MCF 10A (cell line): ENCODE measurements at regions not wholly inside any gene's neighbourhood (a gene's known extent, or its start where the extent isn't known, plus 50 kb on each side); places are given as distances from the start of the nearest gene placed in this dataset.

Source experiments
- BruUV-seq: library from RNA; stranded (reverse); fragments of 400-500 nt; replicated peaks from 2 replicates; lab custom pipeline; 2021; lab: Mats Ljungman, UMichigan
- CTCF ChIA-PET: fragments of 300-600 bp; sonication (Branson Sonifier 250); formaldehyde crosslinking; extraction: SDS; loops from one replicate; lab custom pipeline; 2021; ENCODE audit warnings: antibody characterized with exemption, inconsistent platforms; lab: Yijun Ruan, JAX
- POLR2A ChIA-PET: fragments of 300-600, 350-650 bp; sonication (Branson Sonifier 250); formaldehyde crosslinking; extraction: SDS; loops from one replicate; lab custom pipeline; 2020; ENCODE audit warnings: antibody characterized with exemption, inconsistent platforms; lab: Yijun Ruan, JAX
- DNase-seq: peaks from one replicate; pipeline ENCODE4 v3.0.0-alpha.2; 2018; ENCODE audit not compliant: unreplicated experiment
- H3K27ac Mint-ChIP-seq: one replicate; pipeline ENCODE4 v1.8.0; 2022; ENCODE audit warnings: mild to moderate bottlenecking, low read depth, mixed read lengths; ENCODE audit not compliant: unreplicated experiment
- H3K27me3 Mint-ChIP-seq: one replicate; pipeline ENCODE4 v1.8.0; 2022; ENCODE audit warnings: mixed read lengths; ENCODE audit not compliant: insufficient read depth, unreplicated experiment
- H3K36me3 Mint-ChIP-seq: one replicate; pipeline ENCODE4 v1.8.0; 2022; ENCODE audit warnings: mild to moderate bottlenecking, moderate library complexity, mixed read lengths; ENCODE audit not compliant: insufficient read depth, unreplicated experiment
- H3K4me1 Mint-ChIP-seq: one replicate; pipeline ENCODE4 v1.8.0; 2022; ENCODE audit warnings: mixed read lengths; ENCODE audit not compliant: insufficient read depth, unreplicated experiment
- H3K4me3 Mint-ChIP-seq: one replicate; pipeline ENCODE4 v1.8.0; 2022; ENCODE audit warnings: mild to moderate bottlenecking, moderate library complexity, mixed read lengths; ENCODE audit not compliant: unreplicated experiment
- H3K9me3 Mint-ChIP-seq: one replicate; pipeline ENCODE4 v1.8.0; 2022; ENCODE audit warnings: mixed read lengths; ENCODE audit not compliant: unreplicated experiment
- intact Hi-C: fragments of 100-400 bp; cut with micrococcal nuclease; formaldehyde crosslinking; loops from 2 replicates; pipeline ENCODE4 v1.14.1; 2022
- TF ChIP-seq, protein P1 (sequence below): fragments of 200-600 bp; IDR thresholded peaks from one replicate; pipeline ENCODE4 v1.8.0; 2022; ENCODE audit warnings: antibody characterized with exemption, mild to moderate bottlenecking; ENCODE audit not compliant: unreplicated experiment

DNA sequence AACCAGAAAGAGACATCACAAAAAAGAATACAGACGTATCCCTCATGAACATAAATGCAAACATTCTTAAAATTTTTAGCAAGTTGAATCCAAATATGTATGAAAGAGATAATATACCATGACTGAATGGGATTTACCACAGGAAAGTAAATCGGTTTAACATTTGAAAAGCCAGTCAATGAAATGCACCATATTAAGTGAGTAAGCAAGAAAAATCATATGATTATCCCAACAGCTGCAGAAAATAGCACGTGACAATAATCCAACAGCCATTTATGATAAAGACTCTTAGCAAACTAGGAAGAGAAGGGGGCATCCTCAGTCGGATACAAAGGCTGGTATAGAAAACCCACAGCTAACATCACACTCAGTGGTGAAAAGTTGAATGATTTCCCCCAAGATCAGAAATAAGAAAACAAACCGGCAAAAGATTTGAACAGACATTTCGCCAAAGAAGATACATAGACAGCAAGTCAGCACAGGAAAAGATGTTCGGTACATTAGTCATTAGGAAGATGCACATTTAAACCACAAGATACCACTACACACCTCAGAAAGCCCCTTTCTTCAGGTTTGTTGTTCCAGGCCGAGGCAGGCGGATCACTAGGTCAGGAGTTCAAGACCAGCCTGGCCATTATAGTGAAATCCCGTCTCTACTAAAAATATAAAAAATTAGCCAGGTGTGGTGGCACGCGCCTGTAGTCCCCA is 144.3 kb downstream of the INHBB start:
- Mint-ChIP-seq H3K27ac (no peak overlapping the region), H3K9me3 (no peaks in the 10 kb centered on the region), H3K4me3 (no peak overlapping the region), H3K4me1 (no peaks in the 10 kb centered on the region), H3K36me3 (no peaks in the 10 kb centered on the region), H3K27me3 (no peaks in the 10 kb centered on the region)
- CTCF ChIA-PET, result interaction anchor here (0.6 kb wide), 2 partner anchors 116 to 152 kb away, joined by 3 read pairs; no protein-coding TSS in a partner anchor
- intact Hi-C loops, result no loop called here
- DNase-seq, result no peak
- TF ChIP-seq, protein P1, sequence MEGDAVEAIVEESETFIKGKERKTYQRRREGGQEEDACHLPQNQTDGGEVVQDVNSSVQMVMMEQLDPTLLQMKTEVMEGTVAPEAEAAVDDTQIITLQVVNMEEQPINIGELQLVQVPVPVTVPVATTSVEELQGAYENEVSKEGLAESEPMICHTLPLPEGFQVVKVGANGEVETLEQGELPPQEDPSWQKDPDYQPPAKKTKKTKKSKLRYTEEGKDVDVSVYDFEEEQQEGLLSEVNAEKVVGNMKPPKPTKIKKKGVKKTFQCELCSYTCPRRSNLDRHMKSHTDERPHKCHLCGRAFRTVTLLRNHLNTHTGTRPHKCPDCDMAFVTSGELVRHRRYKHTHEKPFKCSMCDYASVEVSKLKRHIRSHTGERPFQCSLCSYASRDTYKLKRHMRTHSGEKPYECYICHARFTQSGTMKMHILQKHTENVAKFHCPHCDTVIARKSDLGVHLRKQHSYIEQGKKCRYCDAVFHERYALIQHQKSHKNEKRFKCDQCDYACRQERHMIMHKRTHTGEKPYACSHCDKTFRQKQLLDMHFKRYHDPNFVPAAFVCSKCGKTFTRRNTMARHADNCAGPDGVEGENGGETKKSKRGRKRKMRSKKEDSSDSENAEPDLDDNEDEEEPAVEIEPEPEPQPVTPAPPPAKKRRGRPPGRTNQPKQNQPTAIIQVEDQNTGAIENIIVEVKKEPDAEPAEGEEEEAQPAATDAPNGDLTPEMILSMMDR, result no peak
- BruUV-seq, result no TSS peak
- POLR2A ChIA-PET, result interaction anchor here (0.9 kb wide), 1 partner anchor 24 kb away, joined by 3 read pairs; no protein-coding TSS in a partner anchor

DNA sequence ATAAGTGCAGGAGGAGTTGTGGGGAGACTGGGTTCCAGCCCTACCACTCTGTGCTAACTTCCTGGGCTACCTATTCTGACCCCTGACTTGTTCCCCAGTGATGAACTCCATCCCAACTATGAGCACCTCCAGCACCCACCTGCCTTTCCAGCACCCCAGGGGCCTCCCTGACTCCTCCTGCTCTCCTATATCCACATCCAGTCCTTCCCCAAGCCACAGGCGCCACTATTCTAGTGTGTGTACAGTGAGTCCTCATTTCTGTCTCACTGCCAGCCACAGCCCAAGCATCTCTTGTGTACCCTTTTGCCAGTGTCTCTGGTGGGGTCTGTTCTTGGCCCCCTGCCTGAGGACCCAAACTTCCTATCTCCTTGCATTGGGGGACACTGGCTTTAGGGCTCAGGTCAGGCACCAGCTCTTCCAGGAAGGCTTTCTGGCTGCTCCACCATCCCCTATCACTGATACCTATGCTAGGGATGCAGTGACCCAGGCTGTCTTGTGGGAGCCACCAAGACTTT is 145.2 kb downstream of the INHBB start:
- no peaks in the 10 kb centered on the region for H3K27me3 Mint-ChIP-seq
- no TSS peak for BruUV-seq
- no peak overlapping the region for H3K4me3 Mint-ChIP-seq
- intact Hi-C loops, result no loop called here
- DNase-seq, result no peak
- no peaks in the 10 kb centered on the region for H3K36me3 Mint-ChIP-seq
- no peaks in the 10 kb centered on the region for H3K4me1 Mint-ChIP-seq
- H3K27ac Mint-ChIP-seq, result no peak overlapping the region
- POLR2A ChIA-PET, result no interaction called here
- CTCF ChIA-PET, result interaction anchor here (0.7 to 0.9 kb wide), 2 partner anchors 30 to 63 kb away, joined by 3 read pairs; no protein-coding TSS in a partner anchor
- H3K9me3 Mint-ChIP-seq, result no peaks in the 10 kb centered on the region
- TF ChIP-seq, protein P1, result no peak

DNA sequence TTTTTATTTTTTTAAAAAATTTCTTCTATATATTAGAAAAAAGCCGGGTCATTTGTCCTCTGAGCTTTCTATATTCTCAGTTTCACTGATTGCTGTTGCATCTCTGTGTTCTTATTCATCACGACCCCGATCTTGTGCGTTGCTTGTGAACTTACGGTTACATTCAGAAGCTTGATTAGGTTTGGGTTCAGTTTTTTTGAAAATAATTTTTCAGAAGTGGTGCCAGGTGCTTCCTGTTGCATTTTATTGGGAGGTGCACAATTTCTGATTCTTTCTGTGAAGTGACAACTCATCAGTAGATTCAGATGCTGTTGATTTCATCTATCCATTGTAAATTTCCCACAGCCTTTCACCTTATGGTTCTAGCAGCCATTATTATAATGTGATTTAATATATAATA is 147.3 kb downstream of the INHBB start:
- H3K27ac Mint-ChIP-seq, result no peak overlapping the region
- intact Hi-C loops, result no loop called here
- no peaks in the 10 kb centered on the region for H3K36me3 Mint-ChIP-seq
- no peaks in the 10 kb centered on the region for H3K9me3 Mint-ChIP-seq
- ChIA-PET POLR2A (no interaction called here), CTCF (no interaction called here)
- TF ChIP-seq, protein P1, result no peak
- H3K27me3 Mint-ChIP-seq, result no peaks in the 10 kb centered on the region
- no TSS peak for BruUV-seq
- H3K4me1 Mint-ChIP-seq, result no peaks in the 10 kb centered on the region
- no peak overlapping the region for H3K4me3 Mint-ChIP-seq
- DNase-seq, result no peak

DNA sequence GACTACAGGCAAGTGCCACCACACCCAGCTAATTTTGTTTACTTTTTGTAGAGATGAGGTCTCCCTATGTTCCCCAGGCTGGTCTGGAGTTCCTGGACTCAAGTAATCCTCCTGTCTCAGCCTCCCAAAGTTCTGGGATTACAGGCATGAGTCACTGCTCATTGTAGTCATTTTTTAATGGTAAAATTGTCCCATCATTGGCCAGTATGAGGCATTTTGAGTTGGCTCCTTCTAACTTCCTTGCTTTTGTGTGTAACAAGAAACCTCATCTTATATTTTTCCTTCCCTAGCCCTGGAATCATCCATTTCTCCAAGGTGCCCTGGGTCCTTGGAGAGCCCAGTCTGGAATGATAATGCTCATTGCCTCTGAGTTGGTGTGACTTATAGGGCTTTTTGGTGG is 148.5 kb downstream of the INHBB start:
- no TSS peak for BruUV-seq
- H3K4me3 Mint-ChIP-seq, result no peak overlapping the region
- CTCF ChIA-PET, result no interaction called here
- POLR2A ChIA-PET, result interaction anchor here (1.0 kb wide), 1 partner anchor 14 kb away, joined by 4 read pairs; no protein-coding TSS in a partner anchor
- TF ChIP-seq, protein P1, result no peak
- no peaks in the 10 kb centered on the region for H3K27me3 Mint-ChIP-seq
- H3K36me3 Mint-ChIP-seq, result no peaks in the 10 kb centered on the region
- no peaks in the 10 kb centered on the region for H3K4me1 Mint-ChIP-seq
- H3K9me3 Mint-ChIP-seq, result no peaks in the 10 kb centered on the region
- intact Hi-C loops, result no loop called here
- H3K27ac Mint-ChIP-seq, result no peak overlapping the region
- DNase-seq, result no peak
